Smooth muscle cell (in vitro differentiated cells): ENCODE measurements at regions not wholly inside any gene's neighbourhood (a gene's known extent, or its start where the extent isn't known, plus 50 kb on each side); places are given as distances from the start of the nearest gene placed in this dataset.

Source experiments
- DNase-seq: peaks from one replicate; lab custom pipeline; 2025; ENCODE audit not compliant: unreplicated experiment; lab: John Stamatoyannopoulos, UW
- H2AFZ ChIP-seq: fragments of 200-600 bp; sonication (generic); 2 replicates; pipeline ENCODE4 v1.6.0; 2016; ENCODE audit warnings: antibody characterized with exemption, low read depth, mild to moderate bottlenecking
- H3F3A ChIP-seq: fragments of 200-600 bp; sonication (generic); 2 replicates; pipeline ENCODE4 v1.6.0; 2017; ENCODE audit warnings: antibody characterized with exemption, low read depth
- H3K27ac ChIP-seq: fragments of 200-600 bp; sonication (generic); 2 replicates; pipeline ENCODE4 v1.5.1; 2016; ENCODE audit warnings: low read depth, mild to moderate bottlenecking
- H3K27me3 ChIP-seq: fragments of 200-600 bp; sonication (generic); 2 replicates; pipeline ENCODE4 v1.6.1; 2016; ENCODE audit warnings: low read depth, mild to moderate bottlenecking
- H3K36me3 ChIP-seq: fragments of 200-600 bp; sonication (generic); 2 replicates; pipeline ENCODE4 v1.5.1; 2016; ENCODE audit warnings: low read depth
- H3K4me1 ChIP-seq: fragments of 200-600 bp; sonication (generic); 2 replicates; pipeline ENCODE4 v1.5.1; 2016; ENCODE audit warnings: low read depth
- H3K4me2 ChIP-seq: fragments of 200-600 bp; sonication (generic); 2 replicates; pipeline ENCODE4 v1.6.0; 2016; ENCODE audit warnings: mild to moderate bottlenecking
- H3K4me3 ChIP-seq: fragments of 200-600 bp; sonication (generic); 2 replicates; pipeline ENCODE4 v1.5.1; 2016; ENCODE audit warnings: mild to moderate bottlenecking
- H3K79me2 ChIP-seq: fragments of 200-600 bp; sonication (generic); 2 replicates; pipeline ENCODE4 v1.6.0; 2016; ENCODE audit warnings: low read depth, mild to moderate bottlenecking
- H3K9ac ChIP-seq: fragments of 200-600 bp; sonication (generic); 2 replicates; pipeline ENCODE4 v1.6.0; 2016; ENCODE audit warnings: low read depth
- H3K9me3 ChIP-seq: fragments of 200-600 bp; sonication (generic); replicated peaks from 2 replicates; pipeline ENCODE4 v1.5.1; 2016; ENCODE audit warnings: low read depth
- H4K20me1 ChIP-seq: fragments of 200-600 bp; sonication (generic); 2 replicates; pipeline ENCODE4 v1.6.0; 2016; ENCODE audit warnings: low read depth
- WGBS: methylation state at CpG from one replicate; pipeline ENCODE4 v1.1.7; 2016; ENCODE audit warnings: low lambda C conversion rate; 5-methylcytosine and 5-hydroxymethylcytosine counted together
- TF ChIP-seq, protein P1 (sequence below): fragments of 200-600 bp; sonication (generic); IDR thresholded peaks from 2 replicates; pipeline ENCODE4 v1.5.1; 2017; ENCODE audit warnings: borderline replicate concordance, mild to moderate bottlenecking, antibody characterized with exemption; ENCODE audit not compliant: insufficient read depth, poor library complexity, severe bottlenecking

DNA sequence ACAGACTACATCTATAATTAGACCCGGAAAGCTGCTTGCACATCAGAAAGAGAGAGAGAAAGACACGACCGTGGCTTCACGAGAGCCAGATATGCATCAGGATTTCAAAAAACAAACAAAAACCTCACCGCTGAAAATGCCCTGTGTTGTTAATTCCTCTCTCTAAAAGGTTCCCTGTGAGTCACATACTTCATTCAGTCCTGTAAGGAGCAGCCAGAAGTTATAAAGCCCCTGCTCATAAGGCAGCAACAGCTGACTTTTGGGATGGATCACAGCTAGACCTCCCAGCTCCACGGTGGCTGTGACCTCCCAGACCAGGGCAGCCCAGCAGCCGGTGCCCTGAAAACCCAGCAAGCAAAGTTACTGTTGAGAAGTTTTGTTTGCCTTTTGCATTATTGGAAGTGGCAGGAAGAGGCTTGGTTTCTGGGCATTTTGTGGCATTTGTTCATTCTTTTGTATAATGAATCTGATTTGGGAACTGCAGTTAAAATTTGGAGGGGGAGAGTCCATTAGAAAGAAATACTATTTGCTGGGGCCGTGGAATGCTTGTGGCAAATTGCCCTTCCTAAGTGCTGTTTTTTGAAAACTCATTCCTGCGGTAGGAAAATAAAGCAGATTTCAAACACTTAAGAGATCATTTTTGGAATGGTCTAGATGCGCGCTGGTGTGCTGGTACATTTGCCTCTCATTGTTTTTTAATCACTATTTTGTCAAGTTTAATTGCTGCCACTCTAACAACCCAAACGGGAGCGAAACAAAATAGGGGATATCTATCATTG is 520.4 kb downstream of the BCOR start:
- Histone ChIP-seq H3F3A (no peaks in the 10 kb centered on the region), H3K79me2 (no peaks in the 10 kb centered on the region), H3K9me3 (no peaks in the 10 kb centered on the region), H3K9ac (no peak overlapping the region), H3K36me3 (no peaks in the 10 kb centered on the region), H3K4me3 (no peak overlapping the region), H3K27ac (no peak overlapping the region), H3K4me2 (no peak overlapping the region), H4K20me1 (no peaks in the 10 kb centered on the region), H3K27me3 (no peaks in the 10 kb centered on the region), H3K4me1 (no peaks in the 10 kb centered on the region), H2AFZ (no peak overlapping the region)
- TF ChIP-seq, protein P1, sequence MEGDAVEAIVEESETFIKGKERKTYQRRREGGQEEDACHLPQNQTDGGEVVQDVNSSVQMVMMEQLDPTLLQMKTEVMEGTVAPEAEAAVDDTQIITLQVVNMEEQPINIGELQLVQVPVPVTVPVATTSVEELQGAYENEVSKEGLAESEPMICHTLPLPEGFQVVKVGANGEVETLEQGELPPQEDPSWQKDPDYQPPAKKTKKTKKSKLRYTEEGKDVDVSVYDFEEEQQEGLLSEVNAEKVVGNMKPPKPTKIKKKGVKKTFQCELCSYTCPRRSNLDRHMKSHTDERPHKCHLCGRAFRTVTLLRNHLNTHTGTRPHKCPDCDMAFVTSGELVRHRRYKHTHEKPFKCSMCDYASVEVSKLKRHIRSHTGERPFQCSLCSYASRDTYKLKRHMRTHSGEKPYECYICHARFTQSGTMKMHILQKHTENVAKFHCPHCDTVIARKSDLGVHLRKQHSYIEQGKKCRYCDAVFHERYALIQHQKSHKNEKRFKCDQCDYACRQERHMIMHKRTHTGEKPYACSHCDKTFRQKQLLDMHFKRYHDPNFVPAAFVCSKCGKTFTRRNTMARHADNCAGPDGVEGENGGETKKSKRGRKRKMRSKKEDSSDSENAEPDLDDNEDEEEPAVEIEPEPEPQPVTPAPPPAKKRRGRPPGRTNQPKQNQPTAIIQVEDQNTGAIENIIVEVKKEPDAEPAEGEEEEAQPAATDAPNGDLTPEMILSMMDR: no peak
- 52% methylated on average over 13 of the region's 13 CpGs for WGBS
- no peak for DNase-seq

- Histone ChIP-seq H3K79me2 (no peaks in the 10 kb centered on the region), H3K9ac (no peak overlapping the region), H3K36me3 (no peaks in the 10 kb centered on the region), H3K4me1 (no peaks in the 10 kb centered on the region), H3K27ac (no peak overlapping the region), H3K27me3 (no peaks in the 10 kb centered on the region), H3F3A (no peaks in the 10 kb centered on the region), H4K20me1 (no peaks in the 10 kb centered on the region), H3K4me3 (no peak overlapping the region), H3K4me2 (no peak overlapping the region), H2AFZ (no peak overlapping the region), H3K9me3 (no peaks in the 10 kb centered on the region)
- DNase-seq: no peak
- 73% methylated on average over 16 of the region's 16 CpGs for WGBS
- TF ChIP-seq, protein P1: no peak
These were observed 519.5 kb downstream of the BCOR start for GRCh38 chrX:39577985-39578869.

- H3K27me3 ChIP-seq: no peaks in the 10 kb centered on the region
- H3K4me1 ChIP-seq: no peaks in the 10 kb centered on the region
- no peak overlapping the region for H3K27ac ChIP-seq
- no peak for DNase-seq
- no peaks in the 10 kb centered on the region for H3K79me2 ChIP-seq
- WGBS: 92% methylated on average over 8 of the region's 8 CpGs
- H3K4me3 ChIP-seq: no peak overlapping the region
- no peak overlapping the region for H2AFZ ChIP-seq
- H3K9me3 ChIP-seq: no peaks in the 10 kb centered on the region
- H4K20me1 ChIP-seq: no peaks in the 10 kb centered on the region
- TF ChIP-seq, protein P1: no peak
- H3K36me3 ChIP-seq: no peaks in the 10 kb centered on the region
- no peak overlapping the region for H3K4me2 ChIP-seq
- no peak overlapping the region for H3K9ac ChIP-seq
- no peaks in the 10 kb centered on the region for H3F3A ChIP-seq
These were observed 517.7 kb downstream of the BCOR start for GRCh38 chrX:39580043-39580442.
